ENCODE measurements at regions not wholly inside any gene's neighbourhood (a gene's known extent, or its start where the extent isn't known, plus 50 kb on each side); places are given as distances from the start of the nearest gene placed in this dataset.

- no TSS peak for BruUV-seq (replicated peaks)
- ChIA-PET SMC1A (ENCODE audit: uncharacterized antibody, unreplicated experiment) (no interaction called here), RAD21 (ENCODE audit: unreplicated experiment) (no interaction called here), POLR2A (no interaction called here), CTCF (no interaction called here)
- H3K4me1 ChIP-seq (ENCODE audit: control insufficient read depth, insufficient read depth, low read length): no peaks in the 10 kb centered on the region
- H4K20me1 ChIP-seq (ENCODE audit: control insufficient read depth, insufficient read depth): no peaks in the 10 kb centered on the region
- H3K27ac ChIP-seq (ENCODE audit: control insufficient read depth, insufficient read depth): no peak overlapping the region
- intact Hi-C loops (cut with micrococcal nuclease; ENCODE audit: unreplicated experiment) (no loop called here), in situ Hi-C loops (cut with MboI) (no loop called here)
- no peaks in the 10 kb centered on the region for H3K79me2 ChIP-seq (ENCODE audit: control insufficient read depth, insufficient read depth, low read length)
- no peak overlapping the region for H2AFZ ChIP-seq (ENCODE audit: control insufficient read depth, low read depth, low read length)
- WGBS (ENCODE audit: insufficient coverage, insufficient replicate concordance, low lambda C conversion rate, missing lambda C conversion rate): 49% methylated on average over 7 of the region's 8 CpGs
- peaks cover 15% of the 10 kb centered on the region for H3K9me3 ChIP-seq (replicated peaks; ENCODE audit: control insufficient read depth, insufficient read depth, low read length)
- no peak overlapping the region for H3K9ac ChIP-seq (ENCODE audit: control insufficient read depth, insufficient read depth, low read length)
- TF ChIP-seq POLR2A (IDR thresholded peaks at IDR 0.05; ENCODE audit: low read depth, low read length): no peak
- TF ChIP-seq RELB (IDR thresholded peaks at IDR 0.05; ENCODE audit: low read depth): no peak
- TF ChIP-seq SMAD1 (IDR thresholded peaks at IDR 0.05; ENCODE audit: low read depth, partially characterized antibody): no peak
- no peak for TF ChIP-seq DPF2 (IDR thresholded peaks at IDR 0.05)
- no peak for TF ChIP-seq CBX3 (IDR thresholded peaks at IDR 0.05; ENCODE audit: borderline replicate concordance, low read depth)
- no peak for TF ChIP-seq CEBPZ (IDR thresholded peaks at IDR 0.05; ENCODE audit: low read depth, low read length)
- no peak overlapping the region for H3K4me3 ChIP-seq
- no peak overlapping the region for H3K4me2 ChIP-seq (ENCODE audit: control insufficient read depth, insufficient read depth)
- H3K27me3 ChIP-seq (replicated peaks in 1 of 2; ENCODE audit: control insufficient read depth in 2 of 2, insufficient read depth in 2 of 2, low read length in 1 of 2): no peaks in the 10 kb centered on the region
- DNase-seq (ENCODE audit: low read depth, low spot score) (no peak), FAIRE-seq (no peak), ATAC-seq (no peak)
- no peaks in the 10 kb centered on the region for H3K36me3 ChIP-seq (ENCODE audit: control insufficient read depth in 2 of 2, insufficient read depth in 2 of 2, low read length in 1 of 2)
Measured at GRCh38 chr16:11484691-11485258, 101.9 kb downstream of the LITAF start.

All from GM12878 (cell line).